ENCODE measurements at regions not wholly inside any gene's neighbourhood (a gene's known extent, or its start where the extent isn't known, plus 50 kb on each side); places are given as distances from the start of the nearest gene placed in this dataset.
"Not testable (repeated sequence)": the region's sequence is repeated elsewhere in the genome, so short reads cannot be mapped to it uniquely, and the experiment has no call there.

GRCh38 chr5:43804723-43805122, 201.7 kb downstream of the NNT start:
- no peak overlapping the region for H3K4me3 ChIP-seq (ENCODE audit: low read depth, low read length)
- no peak for DNase-seq (ENCODE audit: low read depth)
- TF ChIP-seq, protein P1, sequence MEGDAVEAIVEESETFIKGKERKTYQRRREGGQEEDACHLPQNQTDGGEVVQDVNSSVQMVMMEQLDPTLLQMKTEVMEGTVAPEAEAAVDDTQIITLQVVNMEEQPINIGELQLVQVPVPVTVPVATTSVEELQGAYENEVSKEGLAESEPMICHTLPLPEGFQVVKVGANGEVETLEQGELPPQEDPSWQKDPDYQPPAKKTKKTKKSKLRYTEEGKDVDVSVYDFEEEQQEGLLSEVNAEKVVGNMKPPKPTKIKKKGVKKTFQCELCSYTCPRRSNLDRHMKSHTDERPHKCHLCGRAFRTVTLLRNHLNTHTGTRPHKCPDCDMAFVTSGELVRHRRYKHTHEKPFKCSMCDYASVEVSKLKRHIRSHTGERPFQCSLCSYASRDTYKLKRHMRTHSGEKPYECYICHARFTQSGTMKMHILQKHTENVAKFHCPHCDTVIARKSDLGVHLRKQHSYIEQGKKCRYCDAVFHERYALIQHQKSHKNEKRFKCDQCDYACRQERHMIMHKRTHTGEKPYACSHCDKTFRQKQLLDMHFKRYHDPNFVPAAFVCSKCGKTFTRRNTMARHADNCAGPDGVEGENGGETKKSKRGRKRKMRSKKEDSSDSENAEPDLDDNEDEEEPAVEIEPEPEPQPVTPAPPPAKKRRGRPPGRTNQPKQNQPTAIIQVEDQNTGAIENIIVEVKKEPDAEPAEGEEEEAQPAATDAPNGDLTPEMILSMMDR (IDR thresholded peaks at IDR 0.05; ENCODE audit: insufficient read depth, low read length): no peak

DNA sequence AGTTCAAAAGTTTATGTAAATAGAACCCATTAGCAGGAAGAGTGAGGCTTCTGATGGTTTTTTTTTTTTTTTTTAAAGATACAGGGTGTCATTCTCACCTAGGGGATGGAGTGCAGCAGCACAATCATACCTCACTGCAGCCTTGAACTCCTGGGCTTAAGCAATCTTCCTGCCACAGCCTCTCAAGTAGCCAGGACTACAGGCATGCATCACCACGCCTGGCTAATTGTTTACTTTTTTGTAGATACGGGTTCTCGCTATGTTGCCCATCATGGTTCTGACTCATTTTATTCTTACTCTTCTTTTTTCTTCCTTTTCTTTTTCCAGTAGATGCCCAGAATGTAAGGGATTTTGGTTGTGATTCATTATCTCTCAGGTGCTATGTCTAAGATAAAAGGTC, 201.1 kb downstream of the NNT start:
- no peak overlapping the region for H3K4me3 ChIP-seq (ENCODE audit: low read depth, low read length)
- TF ChIP-seq, protein P1 (IDR thresholded peaks at IDR 0.05; ENCODE audit: insufficient read depth, low read length): no peak

GRCh38 chr5:43802651-43803050, 199.7 kb downstream of the NNT start:
- TF ChIP-seq, protein P1 (IDR thresholded peaks at IDR 0.05; ENCODE audit: insufficient read depth, low read length): no peak
- no peak for DNase-seq (ENCODE audit: low read depth)
- H3K4me3 ChIP-seq (ENCODE audit: low read depth, low read length): no peak overlapping the region

More for the DNA sequence above, 201.1 kb downstream of the NNT start:
- DNase-seq (ENCODE audit: low read depth): no peak

GRCh38 chr5:43802119-43802518, 199.1 kb downstream of the NNT start:
- TF ChIP-seq, protein P1 (IDR thresholded peaks at IDR 0.05; ENCODE audit: insufficient read depth, low read length): no peak
- no peak overlapping the region for H3K4me3 ChIP-seq (ENCODE audit: low read depth, low read length)
- DNase-seq (ENCODE audit: low read depth): peak; percentile 71

DNA sequence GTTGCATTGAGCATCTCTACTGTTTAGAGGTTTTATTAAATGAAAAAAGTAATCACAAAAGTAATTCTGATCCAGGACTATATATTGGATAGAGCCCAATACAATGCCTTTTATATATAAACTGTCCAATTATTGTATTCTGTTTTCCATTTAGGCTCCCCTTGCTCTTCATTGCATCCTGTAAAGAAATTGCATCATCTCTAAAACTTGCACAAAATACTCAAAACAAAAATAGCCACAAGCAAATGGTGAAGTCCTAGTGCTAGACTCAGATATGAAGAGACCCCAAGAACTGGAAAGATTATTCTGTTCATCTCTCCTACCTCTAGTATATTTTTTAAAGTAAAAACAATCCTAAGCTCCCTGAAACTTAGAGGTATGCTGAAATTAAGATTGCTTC, 195.8 kb downstream of the NNT start:
- H3K4me3 ChIP-seq (ENCODE audit: low read depth, low read length): no peak overlapping the region
- no peak for DNase-seq (ENCODE audit: low read depth)
- TF ChIP-seq, protein P1 (IDR thresholded peaks at IDR 0.05; ENCODE audit: insufficient read depth, low read length): no peak

DNA sequence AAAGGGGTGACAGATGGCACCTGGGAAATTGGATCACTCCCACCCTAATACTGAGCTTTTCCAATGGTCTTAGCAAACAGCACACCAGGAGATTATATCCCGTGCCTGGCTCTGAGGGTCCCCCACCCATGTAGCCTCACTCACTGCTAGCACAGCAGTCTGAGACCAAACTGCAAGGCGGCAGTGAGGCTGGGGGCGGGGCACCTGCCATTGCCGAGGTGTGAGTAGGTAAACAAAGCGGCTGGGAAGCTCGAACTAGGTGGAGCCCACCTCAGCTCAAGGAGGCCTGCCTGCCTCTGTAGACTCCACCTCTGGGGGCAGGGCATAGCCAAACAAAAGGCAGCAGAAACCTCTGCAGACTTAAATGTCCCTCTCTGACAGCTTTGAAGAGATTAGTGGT, 188.9 kb downstream of the NNT start:
- H3K4me3 ChIP-seq (ENCODE audit: low read depth, low read length): not testable (repeated sequence)

GRCh38 chr5:43785198-43785597, 182.2 kb downstream of the NNT start:
- DNase-seq (ENCODE audit: low read depth): no peak
- TF ChIP-seq, protein P1 (IDR thresholded peaks at IDR 0.05; ENCODE audit: insufficient read depth, low read length): no peak

More for the DNA sequence above, 188.9 kb downstream of the NNT start:
- DNase-seq (ENCODE audit: low read depth): not testable (repeated sequence)

More at GRCh38 chr5:43785198-43785597, 182.2 kb downstream of the NNT start:
- H3K4me3 ChIP-seq (ENCODE audit: low read depth, low read length): no peak overlapping the region
